ENCODE measurements at regions not wholly inside any gene's neighbourhood (a gene's known extent, or its start where the extent isn't known, plus 50 kb on each side); places are given as distances from the start of the nearest gene placed in this dataset.

- intact Hi-C loops (cut with DNase I): loop anchor here in 1 of 2 donors (10.0 kb wide), 1 partner anchor 881 kb away; no protein-coding TSS in a partner anchor
- no peak for DNase-seq (ENCODE audit: low spot score)
Observed at GRCh38 chr1:222865718-222866117, 50.9 kb downstream of the DISP1 start.

GRCh38 chr1:222867316-222867715 is 52.5 kb downstream of the DISP1 start:
- intact Hi-C loops (cut with DNase I): loop anchor here in 1 of 2 donors (10.0 kb wide), 1 partner anchor 883 kb away; no protein-coding TSS in a partner anchor
- no peak for DNase-seq (ENCODE audit: low spot score)

- intact Hi-C loops (cut with DNase I): no loop called here
- DNase-seq (ENCODE audit: low spot score): no peak
Observed at GRCh38 chr1:222876182-222876581, 61.3 kb downstream of the DISP1 start.

- no peak for DNase-seq (ENCODE audit: low spot score)
- intact Hi-C loops (cut with DNase I): no loop called here
Observed at GRCh38 chr1:222877854-222878253, 63.0 kb downstream of the DISP1 start.

GRCh38 chr1:222880587-222880986 is 65.7 kb downstream of the DISP1 start:
- intact Hi-C loops (cut with DNase I): no loop called here
- no peak for DNase-seq (ENCODE audit: low spot score)

- intact Hi-C loops (cut with DNase I): no loop called here
- no peak for DNase-seq (ENCODE audit: low spot score)
Observed at GRCh38 chr1:222886194-222886854, 71.5 kb downstream of the DISP1 start.

- intact Hi-C loops (cut with DNase I): no loop called here
Observed at GRCh38 chr1:222886878-222887351, 72.1 kb downstream of the DISP1 start.

GRCh38 chr1:222889440-222889839 is 74.6 kb downstream of the DISP1 start:
- intact Hi-C loops (cut with DNase I): no loop called here
- DNase-seq (ENCODE audit: low spot score): no peak

More at GRCh38 chr1:222886878-222887351, 72.1 kb downstream of the DISP1 start:
- no peak for DNase-seq (ENCODE audit: low spot score)

GRCh38 chr1:222890716-222891115 is 75.9 kb downstream of the DISP1 start:
- intact Hi-C loops (cut with DNase I): no loop called here
- DNase-seq (ENCODE audit: low spot score): no peak

GRCh38 chr1:222891578-222891977 is 76.7 kb downstream of the DISP1 start:
- intact Hi-C loops (cut with DNase I): no loop called here
- no peak for DNase-seq (ENCODE audit: low spot score)

- no peak for DNase-seq (ENCODE audit: low spot score)
Observed at GRCh38 chr1:222892137-222892769, 77.4 kb downstream of the DISP1 start.

GRCh38 chr1:222893255-222893654 is 78.4 kb downstream of the DISP1 start:
- DNase-seq (ENCODE audit: low spot score): no peak
- intact Hi-C loops (cut with DNase I): no loop called here

More at GRCh38 chr1:222892137-222892769, 77.4 kb downstream of the DISP1 start:
- intact Hi-C loops (cut with DNase I): no loop called here

- intact Hi-C loops (cut with DNase I): no loop called here
Observed at GRCh38 chr1:222894331-222894730, 79.5 kb downstream of the DISP1 start.

GRCh38 chr1:222896630-222897526 is 82.0 kb downstream of the DISP1 start:
- intact Hi-C loops (cut with DNase I): no loop called here
- DNase-seq (ENCODE audit: low spot score): no peak

More at GRCh38 chr1:222894331-222894730, 79.5 kb downstream of the DISP1 start:
- DNase-seq (ENCODE audit: low spot score): no peak

GRCh38 chr1:222897527-222898190 is 82.8 kb downstream of the DISP1 start:
- no peak for DNase-seq (ENCODE audit: low spot score)
- intact Hi-C loops (cut with DNase I): no loop called here

- no peak for DNase-seq (ENCODE audit: low spot score)
- intact Hi-C loops (cut with DNase I): no loop called here
Observed at GRCh38 chr1:222898191-222898527, 83.3 kb downstream of the DISP1 start.

GRCh38 chr1:222899471-222899870 is 84.6 kb downstream of the DISP1 start:
- no peak for DNase-seq (ENCODE audit: low spot score)
- intact Hi-C loops (cut with DNase I): no loop called here

- DNase-seq (ENCODE audit: low spot score): no peak
- intact Hi-C loops (cut with DNase I): no loop called here
Observed at GRCh38 chr1:222904451-222904850, 89.6 kb downstream of the DISP1 start.

GRCh38 chr1:222905151-222905550 is 90.3 kb downstream of the DISP1 start:
- intact Hi-C loops (cut with DNase I): no loop called here
- DNase-seq (ENCODE audit: low spot score): no peak
